ENCODE measurements at regions not wholly inside any gene's neighbourhood (a gene's known extent, or its start where the extent isn't known, plus 50 kb on each side); places are given as distances from the start of the nearest gene placed in this dataset.

DNA sequence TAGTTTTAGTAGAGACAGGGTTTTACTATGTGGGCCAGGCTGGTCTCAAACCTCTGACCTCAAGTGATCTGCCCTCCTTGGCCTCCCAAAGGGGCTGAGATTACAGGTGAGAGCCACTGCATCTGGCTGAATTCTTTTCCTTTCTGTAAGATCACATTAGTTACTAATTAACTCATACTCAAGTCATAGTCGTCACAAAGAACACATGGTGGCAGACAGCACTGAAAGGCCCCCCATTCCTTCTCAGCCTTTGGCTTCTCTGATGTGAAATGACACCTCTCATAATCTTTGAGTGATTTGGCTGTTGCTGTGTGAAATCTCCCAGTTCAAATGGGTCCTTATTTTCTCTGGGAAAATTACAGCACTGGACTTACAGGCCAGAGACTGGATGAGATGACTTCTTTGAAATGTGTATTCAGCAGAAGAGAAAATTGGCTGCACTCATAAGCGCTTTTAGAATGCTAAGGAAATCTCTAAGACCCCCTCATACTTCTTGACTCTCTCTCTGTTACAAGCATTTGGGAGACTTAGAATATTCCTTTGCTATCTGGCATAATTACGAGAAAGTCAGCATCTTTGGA is 764.8 kb downstream of the RNF144A start:
- no peak overlapping the region for H3K9ac ChIP-seq (ENCODE audit: low read depth in 1 of 2, low read length in 2 of 2)
- H3K4me1 ChIP-seq (ENCODE audit: control insufficient read depth in 4 of 4, insufficient read depth in 4 of 4, low read length in 3 of 4): no peaks in the 10 kb centered on the region
- no peaks in the 10 kb centered on the region for H3K36me3 ChIP-seq (ENCODE audit: control insufficient read depth in 4 of 4, insufficient read depth in 3 of 4, low read depth in 1 of 4, low read length in 3 of 4)
- DNase-seq (ENCODE audit: low spot score): no peak
- no peaks in the 10 kb centered on the region for H3K27me3 ChIP-seq (ENCODE audit: control insufficient read depth in 4 of 4, insufficient read depth in 4 of 4, low read length in 3 of 4)
- no peak overlapping the region for H3K4me3 ChIP-seq (ENCODE audit: low read depth in 1 of 3, low read length in 3 of 3)
- no peak overlapping the region for H3K27ac ChIP-seq (ENCODE audit: low read depth in 1 of 2, low read length in 2 of 2)
- 74% methylated on average over 3 of the region's 3 CpGs for WGBS
- H3K9me3 ChIP-seq (ENCODE audit: control insufficient read depth in 4 of 4, low read length in 3 of 4): no peaks in the 10 kb centered on the region
- no peak for TF ChIP-seq ATF3 (IDR thresholded peaks at IDR 0.05)
- TF ChIP-seq, protein P1, sequence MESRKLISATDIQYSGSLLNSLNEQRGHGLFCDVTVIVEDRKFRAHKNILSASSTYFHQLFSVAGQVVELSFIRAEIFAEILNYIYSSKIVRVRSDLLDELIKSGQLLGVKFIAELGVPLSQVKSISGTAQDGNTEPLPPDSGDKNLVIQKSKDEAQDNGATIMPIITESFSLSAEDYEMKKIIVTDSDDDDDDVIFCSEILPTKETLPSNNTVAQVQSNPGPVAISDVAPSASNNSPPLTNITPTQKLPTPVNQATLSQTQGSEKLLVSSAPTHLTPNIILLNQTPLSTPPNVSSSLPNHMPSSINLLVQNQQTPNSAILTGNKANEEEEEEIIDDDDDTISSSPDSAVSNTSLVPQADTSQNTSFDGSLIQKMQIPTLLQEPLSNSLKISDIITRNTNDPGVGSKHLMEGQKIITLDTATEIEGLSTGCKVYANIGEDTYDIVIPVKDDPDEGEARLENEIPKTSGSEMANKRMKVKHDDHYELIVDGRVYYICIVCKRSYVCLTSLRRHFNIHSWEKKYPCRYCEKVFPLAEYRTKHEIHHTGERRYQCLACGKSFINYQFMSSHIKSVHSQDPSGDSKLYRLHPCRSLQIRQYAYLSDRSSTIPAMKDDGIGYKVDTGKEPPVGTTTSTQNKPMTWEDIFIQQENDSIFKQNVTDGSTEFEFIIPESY (IDR thresholded peaks at IDR 0.05): no peak
- no peak for TF ChIP-seq FOXA2 (IDR thresholded peaks at IDR 0.05)
- no peak for TF ChIP-seq JUND (IDR thresholded peaks at IDR 0.05)
- TF ChIP-seq TAF1 (conservative IDR thresholded peaks at IDR 0.05): no peak
- TF ChIP-seq RAD21 (IDR thresholded peaks at IDR 0.05): no peak
- TF ChIP-seq HNF4A (conservative IDR thresholded peaks at IDR 0.05): no peak
- no peak for TF ChIP-seq MAX (IDR thresholded peaks at IDR 0.05)
- TF ChIP-seq RXRA (IDR thresholded peaks at IDR 0.05): no peak
- no peak for TF ChIP-seq EGR1 (IDR thresholded peaks at IDR 0.05; ENCODE audit: low read depth in 2 of 2)
- no peak for TF ChIP-seq HNF4G (IDR thresholded peaks at IDR 0.05)
- TF ChIP-seq, protein P2, sequence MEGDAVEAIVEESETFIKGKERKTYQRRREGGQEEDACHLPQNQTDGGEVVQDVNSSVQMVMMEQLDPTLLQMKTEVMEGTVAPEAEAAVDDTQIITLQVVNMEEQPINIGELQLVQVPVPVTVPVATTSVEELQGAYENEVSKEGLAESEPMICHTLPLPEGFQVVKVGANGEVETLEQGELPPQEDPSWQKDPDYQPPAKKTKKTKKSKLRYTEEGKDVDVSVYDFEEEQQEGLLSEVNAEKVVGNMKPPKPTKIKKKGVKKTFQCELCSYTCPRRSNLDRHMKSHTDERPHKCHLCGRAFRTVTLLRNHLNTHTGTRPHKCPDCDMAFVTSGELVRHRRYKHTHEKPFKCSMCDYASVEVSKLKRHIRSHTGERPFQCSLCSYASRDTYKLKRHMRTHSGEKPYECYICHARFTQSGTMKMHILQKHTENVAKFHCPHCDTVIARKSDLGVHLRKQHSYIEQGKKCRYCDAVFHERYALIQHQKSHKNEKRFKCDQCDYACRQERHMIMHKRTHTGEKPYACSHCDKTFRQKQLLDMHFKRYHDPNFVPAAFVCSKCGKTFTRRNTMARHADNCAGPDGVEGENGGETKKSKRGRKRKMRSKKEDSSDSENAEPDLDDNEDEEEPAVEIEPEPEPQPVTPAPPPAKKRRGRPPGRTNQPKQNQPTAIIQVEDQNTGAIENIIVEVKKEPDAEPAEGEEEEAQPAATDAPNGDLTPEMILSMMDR (IDR thresholded peaks at IDR 0.05; ENCODE audit: low read depth, low read length, missing input control): no peak
- no peak for TF ChIP-seq GABPA (IDR thresholded peaks at IDR 0.05 in 1 of 2, conservative IDR thresholded peaks at IDR 0.05 in 1 of 2)
- no peak for TF ChIP-seq SP1 (IDR thresholded peaks at IDR 0.05)
- no peak for TF ChIP-seq NR2F2 (IDR thresholded peaks at IDR 0.05)
- no peak for TF ChIP-seq YY1 (IDR thresholded peaks at IDR 0.05)

DNA sequence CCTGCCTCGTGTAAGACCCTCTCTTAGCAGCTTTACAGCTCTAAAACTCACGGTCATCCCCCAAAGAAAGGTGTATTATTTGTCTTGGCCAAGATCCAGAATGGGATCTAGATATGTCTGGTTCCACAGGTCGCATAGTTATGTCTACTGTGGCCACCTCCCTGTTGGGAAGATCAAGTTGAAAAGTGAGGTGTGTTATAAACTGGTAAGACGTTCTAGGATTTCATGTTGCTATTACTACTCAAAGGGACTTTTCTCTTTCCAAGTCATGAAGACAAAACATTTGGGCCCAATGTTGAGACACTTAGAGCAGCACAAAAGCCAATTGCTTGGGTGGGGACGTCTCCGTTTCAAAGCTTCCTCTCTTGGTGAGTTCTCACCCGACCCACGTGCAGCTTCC is 766.0 kb downstream of the RNF144A start:
- no peaks in the 10 kb centered on the region for H3K27me3 ChIP-seq (ENCODE audit: control insufficient read depth in 4 of 4, insufficient read depth in 4 of 4, low read length in 3 of 4)
- no peaks in the 10 kb centered on the region for H3K9me3 ChIP-seq (ENCODE audit: control insufficient read depth in 4 of 4, low read length in 3 of 4)
- H3K9ac ChIP-seq (ENCODE audit: low read depth in 1 of 2, low read length in 2 of 2): no peak overlapping the region
- TF ChIP-seq YY1 (IDR thresholded peaks at IDR 0.05): no peak
- TF ChIP-seq MAX (IDR thresholded peaks at IDR 0.05): no peak
- no peak for TF ChIP-seq SP1 (IDR thresholded peaks at IDR 0.05)
- TF ChIP-seq JUND (IDR thresholded peaks at IDR 0.05): no peak
- TF ChIP-seq, protein P3, sequence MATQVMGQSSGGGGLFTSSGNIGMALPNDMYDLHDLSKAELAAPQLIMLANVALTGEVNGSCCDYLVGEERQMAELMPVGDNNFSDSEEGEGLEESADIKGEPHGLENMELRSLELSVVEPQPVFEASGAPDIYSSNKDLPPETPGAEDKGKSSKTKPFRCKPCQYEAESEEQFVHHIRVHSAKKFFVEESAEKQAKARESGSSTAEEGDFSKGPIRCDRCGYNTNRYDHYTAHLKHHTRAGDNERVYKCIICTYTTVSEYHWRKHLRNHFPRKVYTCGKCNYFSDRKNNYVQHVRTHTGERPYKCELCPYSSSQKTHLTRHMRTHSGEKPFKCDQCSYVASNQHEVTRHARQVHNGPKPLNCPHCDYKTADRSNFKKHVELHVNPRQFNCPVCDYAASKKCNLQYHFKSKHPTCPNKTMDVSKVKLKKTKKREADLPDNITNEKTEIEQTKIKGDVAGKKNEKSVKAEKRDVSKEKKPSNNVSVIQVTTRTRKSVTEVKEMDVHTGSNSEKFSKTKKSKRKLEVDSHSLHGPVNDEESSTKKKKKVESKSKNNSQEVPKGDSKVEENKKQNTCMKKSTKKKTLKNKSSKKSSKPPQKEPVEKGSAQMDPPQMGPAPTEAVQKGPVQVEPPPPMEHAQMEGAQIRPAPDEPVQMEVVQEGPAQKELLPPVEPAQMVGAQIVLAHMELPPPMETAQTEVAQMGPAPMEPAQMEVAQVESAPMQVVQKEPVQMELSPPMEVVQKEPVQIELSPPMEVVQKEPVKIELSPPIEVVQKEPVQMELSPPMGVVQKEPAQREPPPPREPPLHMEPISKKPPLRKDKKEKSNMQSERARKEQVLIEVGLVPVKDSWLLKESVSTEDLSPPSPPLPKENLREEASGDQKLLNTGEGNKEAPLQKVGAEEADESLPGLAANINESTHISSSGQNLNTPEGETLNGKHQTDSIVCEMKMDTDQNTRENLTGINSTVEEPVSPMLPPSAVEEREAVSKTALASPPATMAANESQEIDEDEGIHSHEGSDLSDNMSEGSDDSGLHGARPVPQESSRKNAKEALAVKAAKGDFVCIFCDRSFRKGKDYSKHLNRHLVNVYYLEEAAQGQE (IDR thresholded peaks at IDR 0.05): no peak
- no peak for TF ChIP-seq NR2F2 (IDR thresholded peaks at IDR 0.05)
- TF ChIP-seq EGR1 (IDR thresholded peaks at IDR 0.05; ENCODE audit: low read depth in 2 of 2): no peak
- TF ChIP-seq, protein P2 (IDR thresholded peaks at IDR 0.05; ENCODE audit: low read depth, low read length, missing input control): no peak
- TF ChIP-seq RXRA (IDR thresholded peaks at IDR 0.05): no peak
- no peak for TF ChIP-seq HNF4G (IDR thresholded peaks at IDR 0.05)
- TF ChIP-seq RAD21 (IDR thresholded peaks at IDR 0.05): no peak
- no peak for TF ChIP-seq GABPA (IDR thresholded peaks at IDR 0.05 in 1 of 2, conservative IDR thresholded peaks at IDR 0.05 in 1 of 2)
- TF ChIP-seq HNF4A (conservative IDR thresholded peaks at IDR 0.05): no peak
- TF ChIP-seq FOXA2 (IDR thresholded peaks at IDR 0.05): no peak
- TF ChIP-seq, protein P1 (IDR thresholded peaks at IDR 0.05): no peak
- no peak for TF ChIP-seq ATF3 (IDR thresholded peaks at IDR 0.05)
- WGBS: 75% methylated on average over 8 of the region's 8 CpGs
- H3K27ac ChIP-seq (ENCODE audit: low read depth in 1 of 2, low read length in 2 of 2): no peak overlapping the region
- H3K4me1 ChIP-seq (ENCODE audit: control insufficient read depth in 4 of 4, insufficient read depth in 4 of 4, low read length in 3 of 4): no peaks in the 10 kb centered on the region
- no peaks in the 10 kb centered on the region for H3K36me3 ChIP-seq (ENCODE audit: control insufficient read depth in 4 of 4, insufficient read depth in 3 of 4, low read depth in 1 of 4, low read length in 3 of 4)
- no peak overlapping the region for H3K4me3 ChIP-seq (ENCODE audit: low read depth in 1 of 3, low read length in 3 of 3)
- DNase-seq (ENCODE audit: low spot score): no peak
